CD14-positive monocyte (primary cell): ENCODE measurements at regions not wholly inside any gene's neighbourhood (a gene's known extent, or its start where the extent isn't known, plus 50 kb on each side); places are given as distances from the start of the nearest gene placed in this dataset.

Experiments used
- DNase-seq, 3 donors: peaks; one replicate each; pipeline ENCODE4 v3.0.0-alpha.2; 2011 to 2022
- H2AFZ ChIP-seq: 2 replicates; pipeline ENCODE4 v1.6.0; 2012; ENCODE audit warnings: mild to moderate bottlenecking, low read depth, low read length, inconsistent platforms; ENCODE audit not compliant: insufficient read depth, poor library complexity, severe bottlenecking
- H3K27ac ChIP-seq, 2 donors: 1 replicate in 1 of 2; 2 replicates in 1 of 2; pipeline ENCODE4 v1.5.1; 2012 to 2013; ENCODE audit warnings: low read length in 2 of 2, control low read depth in 1 of 2, inconsistent platforms in 1 of 2, low read depth in 1 of 2, mild to moderate bottlenecking in 1 of 2
- H3K27me3 ChIP-seq, 2 donors: one replicate each; pipeline versions ENCODE4 v1.6.0 to v1.6.1; 2011 to 2013; ENCODE audit warnings: low read length in 2 of 2; ENCODE audit not compliant: control insufficient read depth in 2 of 2, insufficient read depth in 2 of 2
- H3K36me3 ChIP-seq, 2 donors: replicated peaks in 1 of 2; 1 replicate in 1 of 2; 2 replicates in 1 of 2; pipeline versions ENCODE4 v1.5.1 to v1.6.1; 2012 to 2013; ENCODE audit warnings: low read length in 2 of 2, control low read depth in 1 of 2, inconsistent platforms in 1 of 2, mild to moderate bottlenecking in 1 of 2; ENCODE audit not compliant: insufficient read depth in 2 of 2, control insufficient read depth in 1 of 2
- H3K4me1 ChIP-seq, 2 donors: 1 replicate in 1 of 2; 2 replicates in 1 of 2; pipeline versions ENCODE4 v1.5.1 to v1.6.1; 2012 to 2013; ENCODE audit warnings: low read length in 2 of 2, control low read depth in 1 of 2, inconsistent platforms in 1 of 2, mild to moderate bottlenecking in 1 of 2, moderate library complexity in 1 of 2; ENCODE audit not compliant: insufficient read depth in 2 of 2, control insufficient read depth in 1 of 2
- H3K4me2 ChIP-seq: replicated peaks from 2 replicates; pipeline ENCODE3; 2012; ENCODE audit warnings: low read length, moderate library complexity, mild to moderate bottlenecking; ENCODE audit not compliant: poor library complexity, severe bottlenecking; ENCODE audit errors: extremely low read depth
- H3K4me3 ChIP-seq, 3 experiments: fragments of 200-600 bp in 1 of 3; sonication (generic) in 1 of 3; replicated peaks in 1 of 3; 1 replicate in 2 of 3; 2 replicates in 1 of 3; pipeline ENCODE4 v1.5.1; 2011 to 2013; ENCODE audit warnings: low read length in 3 of 3, mild to moderate bottlenecking in 3 of 3, control low read depth in 2 of 3, low read depth in 2 of 3, inconsistent platforms in 1 of 3, moderate library complexity in 1 of 3
- H3K79me2 ChIP-seq: 2 replicates; pipeline ENCODE4 v1.6.0; 2012; ENCODE audit warnings: mild to moderate bottlenecking, control low read depth, inconsistent platforms, low read length, moderate library complexity; ENCODE audit not compliant: insufficient read depth
- H3K9ac ChIP-seq: 2 replicates; pipeline ENCODE4 v1.6.0; 2017; ENCODE audit warnings: low read length, mild to moderate bottlenecking; ENCODE audit not compliant: insufficient read depth, poor library complexity, severe bottlenecking
- H3K9me3 ChIP-seq, 2 donors: replicated peaks in 1 of 2; 1 replicate in 1 of 2; 2 replicates in 1 of 2; pipeline versions ENCODE4 v1.5.1 to v1.6.1; 2012 to 2013; ENCODE audit warnings: low read length in 2 of 2, control low read depth in 1 of 2; ENCODE audit not compliant: control insufficient read depth in 1 of 2, insufficient read depth in 1 of 2
- H4K20me1 ChIP-seq: 2 replicates; pipeline ENCODE4 v1.6.0; 2012; ENCODE audit warnings: mild to moderate bottlenecking, low read length, control low read depth, moderate library complexity; ENCODE audit not compliant: insufficient read depth
- H3K27ac Mint-ChIP-seq, 7 donors: one replicate each; pipeline ENCODE4 v1.8.0; 2020; ENCODE audit warnings: mild to moderate bottlenecking in 7 of 7, mixed read lengths in 7 of 7, moderate library complexity in 6 of 7, inconsistent platforms in 2 of 7
- H3K27me3 Mint-ChIP-seq, 3 donors: one replicate each; pipeline ENCODE4 v1.8.0; 2021 to 2022; ENCODE audit warnings: low read depth in 3 of 3, mild to moderate bottlenecking in 3 of 3, mixed read lengths in 3 of 3, moderate library complexity in 3 of 3, inconsistent platforms in 1 of 3
- H3K36me3 Mint-ChIP-seq, 2 donors: one replicate each; pipeline ENCODE4 v1.8.0; 2020; ENCODE audit warnings: mixed read lengths in 2 of 2, inconsistent platforms in 1 of 2, mild to moderate bottlenecking in 1 of 2
- H3K4me1 Mint-ChIP-seq: one replicate; pipeline ENCODE4 v1.8.0; 2020; ENCODE audit warnings: mild to moderate bottlenecking, mixed read lengths
- H3K4me3 Mint-ChIP-seq, 2 donors: one replicate each; pipeline ENCODE4 v1.8.0; 2020; ENCODE audit warnings: mild to moderate bottlenecking in 2 of 2, mixed read lengths in 2 of 2, moderate library complexity in 1 of 2
- H3K9me3 Mint-ChIP-seq, 7 donors: one replicate each; pipeline ENCODE4 v1.8.0; 2020 to 2022; ENCODE audit warnings: mixed read lengths in 7 of 7, mild to moderate bottlenecking in 6 of 7, moderate library complexity in 6 of 7, inconsistent platforms in 2 of 7
- CTCF ChIP-seq: fragments of 200-600 bp; IDR thresholded peaks from one replicate; pipeline ENCODE4 v1.8.0; 2022; ENCODE audit warnings: antibody characterized with exemption, mild to moderate bottlenecking
- WGBS: methylation state at CpG from one replicate; pipeline ENCODE4 v1.1.5; 2013; ENCODE audit warnings: missing lambda C conversion rate; ENCODE audit not compliant: insufficient coverage; 5-methylcytosine and 5-hydroxymethylcytosine counted together
- intact Hi-C, 2 donors: fragments of 100-400 bp; cut with micrococcal nuclease; formaldehyde crosslinking; loops; one replicate each; pipeline versions ENCODE4 v1.15.0 to v1.15.1; 2023

GRCh38 chr3:177569875-177570657 lies 372.8 kb upstream of the TBL1XR1 start:
- intact Hi-C loops, result no loop called here
- H3K9me3 ChIP-seq, result no peaks in the 10 kb centered on the region
- peak overlapping the region in 1 of 2 donors; percentile 15 for H3K27ac ChIP-seq
- Mint-ChIP-seq H3K4me1 (peaks cover 24% of the 10 kb centered on the region), H3K9me3 (peaks cover 0 to 4% (median 0%) of the 10 kb centered on the region in 7 donors), H3K4me3 (no peak overlapping the region), H3K36me3 (no peaks in the 10 kb centered on the region), H3K27me3 (peaks cover 0 to 2% (median 2%) of the 10 kb centered on the region in 3 donors), H3K27ac (peak overlapping the region in 4 of 7 donors; percentile 13 to 25 (median 14))
- H3K9ac ChIP-seq, result no peak overlapping the region
- no peak for TF ChIP-seq CTCF
- no peaks in the 10 kb centered on the region for H3K36me3 ChIP-seq
- H3K4me1 ChIP-seq, result peaks cover 12 to 17% of the 10 kb centered on the region in 2 donors
- DNase-seq, result peak; percentile 37 to 64 (median 38)
- H3K27me3 ChIP-seq, result no peaks in the 10 kb centered on the region
- no peak overlapping the region for H3K4me2 ChIP-seq
- H2AFZ ChIP-seq, result no peak overlapping the region
- no peaks in the 10 kb centered on the region for H3K79me2 ChIP-seq
- H4K20me1 ChIP-seq, result no peaks in the 10 kb centered on the region
- H3K4me3 ChIP-seq, result no peak overlapping the region
- 0% methylated on average over 1 of the region's 4 CpGs for WGBS

- Histone ChIP-seq H2AFZ (no peak overlapping the region), H3K4me1 (peaks cover 12 to 22% of the 10 kb centered on the region in 2 donors), H4K20me1 (no peaks in the 10 kb centered on the region), H3K27me3 (no peaks in the 10 kb centered on the region), H3K79me2 (no peaks in the 10 kb centered on the region), H3K9me3 (no peaks in the 10 kb centered on the region), H3K4me2 (no peak overlapping the region), H3K4me3 (no peak overlapping the region), H3K36me3 (no peaks in the 10 kb centered on the region), H3K27ac (no peak overlapping the region), H3K9ac (no peak overlapping the region)
- no peaks in the 10 kb centered on the region for H3K36me3 Mint-ChIP-seq
- 100% methylated on average over 1 of the region's 1 CpG for WGBS
- peaks cover 0 to 4% (median 0%) of the 10 kb centered on the region in 7 donors for H3K9me3 Mint-ChIP-seq
- DNase-seq, result no peak
- peaks cover 0 to 2% (median 0%) of the 10 kb centered on the region in 3 donors for H3K27me3 Mint-ChIP-seq
- intact Hi-C loops, result no loop called here
- H3K4me3 Mint-ChIP-seq, result no peak overlapping the region
- H3K4me1 Mint-ChIP-seq, result peaks cover 31% of the 10 kb centered on the region
- TF ChIP-seq CTCF, result no peak
- H3K27ac Mint-ChIP-seq, result no peak overlapping the region
These were observed 374.1 kb upstream of the TBL1XR1 start for GRCh38 chr3:177571271-177571943.
